H1 (cell line): ENCODE measurements at regions not wholly inside any gene's neighbourhood (a gene's known extent, or its start where the extent isn't known, plus 50 kb on each side); places are given as distances from the start of the nearest gene placed in this dataset.

Experiments used
- CTCF ChIA-PET: fragments of 300-600 bp; sonication (Branson Sonifier 250); formaldehyde crosslinking; loops from one replicate; lab custom pipeline; 2021; ENCODE audit not compliant: partially characterized antibody; lab: Charles Lee
- POLR2A ChIA-PET: fragments of 300-600 bp; sonication (Branson Sonifier 250); formaldehyde crosslinking; loops from one replicate; lab custom pipeline; 2021; ENCODE audit warnings: inconsistent platforms; ENCODE audit not compliant: partially characterized antibody; lab: Charles Lee
- DNase-seq, 2 experiments: peaks; one replicate each; pipeline versions ENCODE4 v3.0.0 to v3.0.0-alpha.2; 2010 to 2022; ENCODE audit warnings: low spot score in 2 of 2, low read depth in 1 of 2, mixed read lengths in 1 of 2
- FAIRE-seq: peaks from 2 replicates; lab custom pipeline; 2011; peaks lifted over from hg19 to GRCh38; lab: Jason Lieb, UNC
- H2AFZ ChIP-seq: 2 replicates; pipeline ENCODE4 v1.8.1; 2012; ENCODE audit warnings: low read length, inconsistent platforms
- H2AK5ac ChIP-seq: 2 replicates; pipeline ENCODE4 v1.6.1; 2013; ENCODE audit warnings: low read depth, low read length
- H2BK120ac ChIP-seq: replicated peaks from 2 replicates; pipeline ENCODE3; 2013; ENCODE audit warnings: low read depth, low read length, inconsistent platforms
- H2BK12ac ChIP-seq: 2 replicates; pipeline ENCODE4 v1.6.1; 2013; ENCODE audit warnings: low read depth, low read length
- H2BK15ac ChIP-seq: 2 replicates; pipeline ENCODE4 v1.6.1; 2013; ENCODE audit warnings: low read length
- H2BK20ac ChIP-seq: 2 replicates; pipeline ENCODE4 v1.6.1; 2013; ENCODE audit warnings: low read length
- H2BK5ac ChIP-seq: 2 replicates; pipeline ENCODE4 v1.6.1; 2013; ENCODE audit warnings: low read depth, low read length
- H3K14ac ChIP-seq: 2 replicates; pipeline ENCODE4 v1.6.1; 2013; ENCODE audit warnings: inconsistent platforms; ENCODE audit not compliant: insufficient read length
- H3K18ac ChIP-seq: 2 replicates; pipeline ENCODE4 v1.6.1; 2013; ENCODE audit warnings: low read length; ENCODE audit errors: extremely low read depth
- H3K23ac ChIP-seq: 2 replicates; pipeline ENCODE4 v1.6.1; 2013; ENCODE audit warnings: inconsistent platforms; ENCODE audit not compliant: insufficient read length
- H3K23me2 ChIP-seq: 2 replicates; pipeline ENCODE4 v1.6.1; 2013; ENCODE audit warnings: low read depth, low read length
- H3K27ac ChIP-seq: 2 replicates; pipeline ENCODE4 v1.6.1; 2011; ENCODE audit warnings: low read depth, low read length, inconsistent platforms
- H3K27me3 ChIP-seq, 4 experiments: replicated peaks in 1 of 4; 1 replicate in 1 of 4; 2 replicates in 3 of 4; pipeline versions ENCODE4 v1.6.1 to v1.8.1; 2011 to 2013; ENCODE audit warnings: low read length in 3 of 4, mild to moderate bottlenecking in 3 of 4, inconsistent platforms in 2 of 4, mixed read lengths in 2 of 4, moderate library complexity in 1 of 4; ENCODE audit not compliant: control insufficient read depth in 3 of 4, insufficient read depth in 3 of 4; ENCODE audit errors: extremely low read depth in 1 of 4
- H3K36me3 ChIP-seq, 4 experiments: 2 replicates each; pipeline versions ENCODE4 v1.6.1 to v1.8.1; 2011 to 2013; ENCODE audit warnings: mild to moderate bottlenecking in 4 of 4, low read length in 3 of 4, moderate library complexity in 2 of 4, control low read depth in 1 of 4, inconsistent platforms in 1 of 4; ENCODE audit not compliant: insufficient read depth in 4 of 4, control insufficient read depth in 2 of 4
- H3K4ac ChIP-seq: replicated peaks from 2 replicates; pipeline ENCODE3; 2013; ENCODE audit warnings: low read length, low read depth, mixed read lengths, inconsistent platforms; ENCODE audit not compliant: insufficient read length
- H3K4me1 ChIP-seq, 4 experiments: replicated peaks in 1 of 4; 1 replicate in 1 of 4; 2 replicates in 3 of 4; pipeline versions ENCODE4 v1.6.1 to v1.8.1; 2011 to 2013; ENCODE audit warnings: low read length in 3 of 4, inconsistent platforms in 2 of 4, mixed read lengths in 1 of 4; ENCODE audit not compliant: insufficient read depth in 4 of 4, control insufficient read depth in 3 of 4
- H3K4me2 ChIP-seq, 2 experiments: 2 replicates each; pipeline versions ENCODE4 v1.6.1 to v1.8.1; 2011 to 2013; ENCODE audit warnings: low read depth in 2 of 2, low read length in 2 of 2, control low read depth in 1 of 2, inconsistent platforms in 1 of 2, mild to moderate bottlenecking in 1 of 2; ENCODE audit not compliant: insufficient read depth in 1 of 2
- H3K4me3 ChIP-seq, 4 experiments: fragments of 200-600, 300-600 bp in 1 of 4; sonication (generic), shearing (Covaris generic), sonication (Bioruptor Twin) in 1 of 4; 2 replicates each; pipeline versions ENCODE4 v1.5.1 to v1.8.1; 2011 to 2016; ENCODE audit warnings: low read length in 4 of 4, low read depth in 3 of 4, control low read depth in 2 of 4, inconsistent platforms in 2 of 4, mild to moderate bottlenecking in 2 of 4, mixed read lengths in 1 of 4, moderate library complexity in 1 of 4; ENCODE audit not compliant: insufficient read depth in 2 of 4; ENCODE audit errors: extremely low read depth in 1 of 4
- H3K56ac ChIP-seq: replicated peaks from 2 replicates; pipeline ENCODE3; 2013; ENCODE audit warnings: low read depth, mild to moderate bottlenecking, mixed read lengths, low read length, inconsistent platforms; ENCODE audit not compliant: insufficient read length
- H3K79me1 ChIP-seq: 2 replicates; pipeline ENCODE4 v1.6.1; 2013; ENCODE audit warnings: low read depth, low read length, control low read depth
- H3K79me2 ChIP-seq, 2 experiments: 2 replicates each; pipeline versions ENCODE4 v1.6.1 to v1.8.1; 2012 to 2013; ENCODE audit warnings: low read length in 2 of 2, mild to moderate bottlenecking in 2 of 2, inconsistent platforms in 1 of 2; ENCODE audit not compliant: insufficient read depth in 2 of 2, control insufficient read depth in 1 of 2
- H3K9ac ChIP-seq, 4 experiments: replicated peaks in 1 of 4; 1 replicate in 1 of 4; 2 replicates in 3 of 4; pipeline versions ENCODE4 v1.6.1 to v1.8.1; 2011 to 2013; ENCODE audit warnings: low read depth in 3 of 4, low read length in 3 of 4, control low read depth in 2 of 4, mild to moderate bottlenecking in 2 of 4, moderate library complexity in 2 of 4, inconsistent platforms in 1 of 4; ENCODE audit errors: extremely low read depth in 1 of 4
- H3K9me3 ChIP-seq, 2 experiments: 2 replicates each; pipeline versions ENCODE4 v1.6.1 to v1.8.1; 2012 to 2013; ENCODE audit warnings: mild to moderate bottlenecking in 2 of 2, moderate library complexity in 2 of 2, control low read depth in 1 of 2, inconsistent platforms in 1 of 2, low read depth in 1 of 2, low read length in 1 of 2, mixed read lengths in 1 of 2; ENCODE audit not compliant: insufficient read depth in 2 of 2
- H4K20me1 ChIP-seq, 2 experiments: replicated peaks in 1 of 2; 2 replicates each; pipeline versions ENCODE3 to v1.8.1; 2011 to 2013; ENCODE audit warnings: inconsistent platforms in 2 of 2, low read length in 2 of 2, mild to moderate bottlenecking in 1 of 2; ENCODE audit not compliant: insufficient read depth in 2 of 2, control insufficient read depth in 1 of 2
- H4K5ac ChIP-seq: 2 replicates; pipeline ENCODE4 v1.6.1; 2013; ENCODE audit warnings: low read length, low read depth, mixed read lengths, inconsistent platforms; ENCODE audit not compliant: insufficient read length
- H4K8ac ChIP-seq: 2 replicates; pipeline ENCODE4 v1.8.0; 2013; ENCODE audit warnings: mild to moderate bottlenecking, moderate library complexity, low read length, inconsistent platforms; ENCODE audit not compliant: insufficient read depth; ENCODE audit errors: extremely low read depth
- H4K91ac ChIP-seq: replicated peaks from 2 replicates; pipeline ENCODE3; 2013; ENCODE audit warnings: low read length, mixed read lengths, inconsistent platforms; ENCODE audit not compliant: insufficient read length
- GTF2F1 ChIP-seq: IDR thresholded peaks from 2 replicates; pipeline ENCODE4 v1.6.1; 2012; ENCODE audit warnings: low read depth, low read length, improper control_type of control experiment, borderline replicate concordance
- HDAC6 ChIP-seq: IDR thresholded peaks from one replicate; pipeline ENCODE4 v1.7.1; 2012; ENCODE audit warnings: low read depth, mild to moderate bottlenecking, inconsistent platforms, low read length, moderate library complexity
- JUND ChIP-seq: IDR thresholded peaks from 2 replicates; pipeline ENCODE4 v1.6.1; 2011; ENCODE audit warnings: mild to moderate bottlenecking, improper control_type of control experiment, low read length
- KDM4A ChIP-seq: IDR thresholded peaks from one replicate; pipeline ENCODE4 v1.7.1; 2012; ENCODE audit warnings: low read depth, mild to moderate bottlenecking, moderate library complexity, low read length, inconsistent platforms; ENCODE audit not compliant: severe bottlenecking
- NANOG ChIP-seq: IDR thresholded peaks from 2 replicates; pipeline ENCODE4 v1.6.1; 2011; ENCODE audit warnings: low read length, low read depth, mild to moderate bottlenecking, inconsistent platforms; ENCODE audit not compliant: insufficient read depth, poor library complexity, severe bottlenecking
- NRF1 ChIP-seq: IDR thresholded peaks from 2 replicates; pipeline ENCODE4 v1.6.1; 2011; ENCODE audit warnings: mild to moderate bottlenecking, low read depth, low read length, improper control_type of control experiment
- PHF8 ChIP-seq: fragments of 200-600 bp; sonication (generic); conservative IDR thresholded peaks from 2 replicates; pipeline ENCODE4 v1.7.1; 2012; ENCODE audit warnings: low read depth, mild to moderate bottlenecking, inconsistent platforms, low read length, moderate library complexity
- SIN3A ChIP-seq, 2 experiments: IDR thresholded peaks in 1 of 2; conservative IDR thresholded peaks in 1 of 2; 2 replicates each; pipeline ENCODE4 v1.6.1; 2011 to 2012; ENCODE audit warnings: low read length in 2 of 2, improper control_type of control experiment in 1 of 2, low read depth in 1 of 2, mild to moderate bottlenecking in 1 of 2
- SP4 ChIP-seq: IDR thresholded peaks from 2 replicates; pipeline ENCODE4 v1.6.1; 2012; ENCODE audit warnings: low read length, inconsistent platforms
- SUZ12 ChIP-seq: fragments of 200-600 bp; sonication (generic); IDR thresholded peaks from 2 replicates; pipeline ENCODE4 v1.6.1; 2012; ENCODE audit warnings: mild to moderate bottlenecking, inconsistent platforms, low read length, moderate library complexity, mixed read lengths
- TAF1 ChIP-seq: IDR thresholded peaks from 2 replicates; pipeline ENCODE4 v1.6.1; 2011; ENCODE audit warnings: mild to moderate bottlenecking, low read depth, low read length
- TCF12 ChIP-seq: IDR thresholded peaks from 2 replicates; pipeline ENCODE4 v1.6.1; 2011; ENCODE audit warnings: low read depth, mild to moderate bottlenecking, low read length
- TEAD4 ChIP-seq: IDR thresholded peaks from 2 replicates; pipeline ENCODE4 v1.6.1; 2012; ENCODE audit warnings: low read depth, low read length, inconsistent platforms, mixed read lengths
- TF ChIP-seq, protein P1 (sequence below): IDR thresholded peaks from 2 replicates; pipeline ENCODE4 v1.6.1; 2012; ENCODE audit warnings: low read length, inconsistent platforms

DNA sequence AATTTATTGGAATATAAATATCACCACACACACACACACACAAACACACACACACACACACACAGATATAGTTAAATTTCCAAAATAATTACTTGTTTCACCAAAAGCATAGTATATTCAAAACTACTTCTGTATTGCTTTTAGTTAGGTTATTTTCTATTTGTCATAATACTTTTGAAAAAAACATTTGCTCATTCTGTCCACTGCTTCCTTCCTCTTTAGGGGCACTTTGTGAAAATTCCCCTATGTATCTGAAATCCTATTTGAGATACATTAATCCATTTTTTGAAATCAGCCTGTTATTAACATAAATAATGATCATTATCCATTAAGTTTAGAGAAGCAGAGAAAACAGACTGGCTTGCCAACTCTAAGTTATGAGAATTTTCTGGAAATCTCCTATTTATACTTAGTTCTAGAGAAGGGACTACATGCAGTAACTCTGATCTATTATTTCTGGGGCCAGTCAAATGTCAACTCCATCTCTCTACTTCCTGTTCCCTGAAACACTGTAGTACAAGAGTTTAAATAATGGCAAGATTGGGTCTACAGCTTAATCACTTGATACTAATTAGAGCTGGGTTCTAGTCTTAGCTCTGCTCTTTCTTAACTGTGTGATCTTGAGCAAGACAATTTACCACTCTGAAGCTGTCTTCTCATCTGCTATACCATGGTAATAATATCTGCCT is 54.4 kb upstream of the GPR174 start:
- Histone ChIP-seq H3K27ac (no peak overlapping the region), H4K91ac (no peak overlapping the region), H4K8ac (no peak overlapping the region), H3K79me1 (no peaks in the 10 kb centered on the region), H3K23me2 (no peaks in the 10 kb centered on the region), H3K9me3 (no peaks in the 10 kb centered on the region), H4K5ac (no peak overlapping the region), H3K27me3 (no peaks in the 10 kb centered on the region), H3K23ac (no peak overlapping the region), H3K4ac (no peak overlapping the region), H3K36me3 (no peaks in the 10 kb centered on the region), H3K4me2 (no peak overlapping the region), H3K4me3 (no peak overlapping the region), H2BK20ac (no peak overlapping the region), H3K79me2 (no peaks in the 10 kb centered on the region), H2BK12ac (no peak overlapping the region), H2AK5ac (no peak overlapping the region), H3K18ac (no peak overlapping the region), H2BK120ac (no peak overlapping the region), H3K14ac (no peak overlapping the region), H2BK15ac (no peak overlapping the region), H2AFZ (no peak overlapping the region), H3K56ac (no peak overlapping the region), H3K9ac (no peak overlapping the region), H3K4me1 (no peaks in the 10 kb centered on the region), H2BK5ac (no peak overlapping the region), H4K20me1 (no peaks in the 10 kb centered on the region)
- FAIRE-seq (no peak), DNase-seq (no peak)
- ChIA-PET CTCF (no interaction called here), POLR2A (no interaction called here)
- no peak for TF ChIP-seq TCF12
- TF ChIP-seq SUZ12, result no peak
- no peak for TF ChIP-seq NANOG
- no peak for TF ChIP-seq GTF2F1
- TF ChIP-seq PHF8, result no peak
- TF ChIP-seq SIN3A (conservative IDR thresholded peaks at IDR 0.05 in 1 of 2, IDR thresholded peaks at IDR 0.05 in 1 of 2; ENCODE audit: low read depth in 1 of 2, low read length in 2 of 2), result no peak
- no peak for TF ChIP-seq SP4
- TF ChIP-seq TEAD4, result no peak
- TF ChIP-seq TAF1, result no peak
- TF ChIP-seq JUND, result no peak
- TF ChIP-seq KDM4A, result no peak
- TF ChIP-seq NRF1, result no peak
- TF ChIP-seq HDAC6, result no peak
- TF ChIP-seq, protein P1, sequence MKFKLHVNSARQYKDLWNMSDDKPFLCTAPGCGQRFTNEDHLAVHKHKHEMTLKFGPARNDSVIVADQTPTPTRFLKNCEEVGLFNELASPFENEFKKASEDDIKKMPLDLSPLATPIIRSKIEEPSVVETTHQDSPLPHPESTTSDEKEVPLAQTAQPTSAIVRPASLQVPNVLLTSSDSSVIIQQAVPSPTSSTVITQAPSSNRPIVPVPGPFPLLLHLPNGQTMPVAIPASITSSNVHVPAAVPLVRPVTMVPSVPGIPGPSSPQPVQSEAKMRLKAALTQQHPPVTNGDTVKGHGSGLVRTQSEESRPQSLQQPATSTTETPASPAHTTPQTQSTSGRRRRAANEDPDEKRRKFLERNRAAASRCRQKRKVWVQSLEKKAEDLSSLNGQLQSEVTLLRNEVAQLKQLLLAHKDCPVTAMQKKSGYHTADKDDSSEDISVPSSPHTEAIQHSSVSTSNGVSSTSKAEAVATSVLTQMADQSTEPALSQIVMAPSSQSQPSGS, result no peak
